ENCODE measurements at regions not wholly inside any gene's neighbourhood (a gene's known extent, or its start where the extent isn't known, plus 50 kb on each side); places are given as distances from the start of the nearest gene placed in this dataset.
"Not testable (repeated sequence)": the region's sequence is repeated elsewhere in the genome, so short reads cannot be mapped to it uniquely, and the experiment has no call there.

- Histone ChIP-seq H3K4me1 (no peaks in the 10 kb centered on the region), H3K4me3 (no peak overlapping the region), H3K27me3 (replicated peaks in 1 of 7) (no peaks in the 10 kb centered on the region), H3K36me3 (no peaks in the 10 kb centered on the region), H3K9me3 (no peaks in the 10 kb centered on the region), H3K27ac (no peak overlapping the region)
- TF ChIP-seq CTCF (IDR thresholded peaks at IDR 0.05 in 8 of 11, conservative IDR thresholded peaks at IDR 0.05 in 3 of 11), result no peak
- no peak for TF ChIP-seq POLR2A (IDR thresholded peaks at IDR 0.05)
- TF ChIP-seq POLR2AphosphoS5 (IDR thresholded peaks at IDR 0.05), result no peak
- intact Hi-C loops (cut with DNase I; ENCODE audit: low total_unique reads), result no loop called here
- WGBS, 5 donors, result 12 to 25% (median 20%) methylated on average over 1 of the region's 1 CpG
- no peak for DNase-seq
Measured at GRCh38 chr2:142557391-142557790, 320.1 kb upstream of the KYNU start.

- 95 to 98% (median 97%) methylated on average over 22 to 30 of the region's 30 CpGs; no CpG with 5 or more reads in 1 of the 5 donors for WGBS, 5 donors
- H3K36me3 ChIP-seq; H3K27ac ChIP-seq; intact Hi-C loops (cut with DNase I; ENCODE audit: low total_unique reads); H3K4me3 ChIP-seq; H3K4me1 ChIP-seq; H3K27me3 ChIP-seq (replicated peaks in 1 of 7): not testable (repeated sequence)
- DNase-seq, result peak; percentile 73
- peaks cover 0 to 27% (median 13%) of the 10 kb centered on the region in 8 donors for H3K9me3 ChIP-seq
Measured at GRCh38 chr2:142545999-142546398, 331.5 kb upstream of the KYNU start.

- H3K27ac ChIP-seq, result no peak overlapping the region
- WGBS, 5 donors, result 56 to 71% (median 63%) methylated on average over 3 of the region's 3 CpGs
- DNase-seq, result no peak
- no peaks in the 10 kb centered on the region for H3K27me3 ChIP-seq (replicated peaks in 1 of 7)
- intact Hi-C loops (cut with DNase I; ENCODE audit: low total_unique reads), result no loop called here
- H3K9me3 ChIP-seq, result peaks cover 0 to 24% (median 9%) of the 10 kb centered on the region in 8 donors
- H3K4me3 ChIP-seq, result no peak overlapping the region
- H3K36me3 ChIP-seq, result no peaks in the 10 kb centered on the region
- H3K4me1 ChIP-seq, result no peaks in the 10 kb centered on the region
- TF ChIP-seq POLR2AphosphoS5 (IDR thresholded peaks at IDR 0.05), result no peak
- no peak for TF ChIP-seq CTCF (IDR thresholded peaks at IDR 0.05 in 8 of 11, conservative IDR thresholded peaks at IDR 0.05 in 3 of 11)
- no peak for TF ChIP-seq POLR2A (IDR thresholded peaks at IDR 0.05)
Measured at GRCh38 chr2:142545036-142545435, 332.4 kb upstream of the KYNU start.

GRCh38 chr2:142544173-142544572 lies 333.3 kb upstream of the KYNU start:
- no peak for DNase-seq
- no peak overlapping the region for H3K4me3 ChIP-seq
- intact Hi-C loops (cut with DNase I; ENCODE audit: low total_unique reads), result no loop called here
- no peaks in the 10 kb centered on the region for H3K4me1 ChIP-seq
- TF ChIP-seq POLR2A (IDR thresholded peaks at IDR 0.05) (no peak), CTCF (IDR thresholded peaks at IDR 0.05 in 8 of 11, conservative IDR thresholded peaks at IDR 0.05 in 3 of 11) (no peak), POLR2AphosphoS5 (IDR thresholded peaks at IDR 0.05) (no peak)
- H3K36me3 ChIP-seq, result no peaks in the 10 kb centered on the region
- H3K27ac ChIP-seq, result no peak overlapping the region
- 60 to 88% (median 82%) methylated on average over 4 of the region's 4 CpGs for WGBS, 5 donors
- H3K9me3 ChIP-seq, result peaks cover 0 to 22% (median 5%) of the 10 kb centered on the region in 8 donors
- no peaks in the 10 kb centered on the region for H3K27me3 ChIP-seq (replicated peaks in 1 of 7)

GRCh38 chr2:142542431-142542910 lies 335.0 kb upstream of the KYNU start:
- no peaks in the 10 kb centered on the region for H3K36me3 ChIP-seq
- intact Hi-C loops (cut with DNase I; ENCODE audit: low total_unique reads), result no loop called here
- no peak overlapping the region for H3K4me3 ChIP-seq
- H3K27me3 ChIP-seq (replicated peaks in 1 of 7), result no peaks in the 10 kb centered on the region
- DNase-seq, result no peak
- no peak overlapping the region for H3K27ac ChIP-seq
- TF ChIP-seq CTCF (IDR thresholded peaks at IDR 0.05 in 8 of 11, conservative IDR thresholded peaks at IDR 0.05 in 3 of 11), result no peak
- TF ChIP-seq POLR2A (IDR thresholded peaks at IDR 0.05), result no peak
- TF ChIP-seq POLR2AphosphoS5 (IDR thresholded peaks at IDR 0.05), result no peak
- H3K9me3 ChIP-seq, result peaks cover 0 to 13% (median under 1%) of the 10 kb centered on the region in 8 donors
- 20 to 50% (median 34%) methylated on average over 1 of the region's 1 CpG for WGBS, 5 donors
- H3K4me1 ChIP-seq, result no peaks in the 10 kb centered on the region
